HCT116 (cell line): ENCODE measurements at regions not wholly inside any gene's neighbourhood (a gene's known extent, or its start where the extent isn't known, plus 50 kb on each side); places are given as distances from the start of the nearest gene placed in this dataset.

Source experiments
- EZH2 ChIP-seq: fragments of 200-600 bp; sonication (generic); IDR thresholded peaks from 2 replicates; pipeline ENCODE4 v1.6.1; 2017; ENCODE audit warnings: antibody characterized with exemption, mixed run types
- EZH2phosphoT487 ChIP-seq: fragments of 200-600 bp; IDR thresholded peaks from 2 replicates; pipeline ENCODE4 v1.6.1; 2018; ENCODE audit warnings: antibody characterized with exemption, borderline replicate concordance
- FOSL1 ChIP-seq: IDR thresholded peaks from 2 replicates; pipeline ENCODE4 v1.6.1; 2012; ENCODE audit warnings: low read depth
- POLR2A ChIP-seq: IDR thresholded peaks from 2 replicates; pipeline ENCODE4 v1.7.0; 2011; ENCODE audit warnings: borderline replicate concordance; ENCODE audit not compliant: insufficient read depth, insufficient read length; ENCODE audit errors: extremely low read depth
- POLR2AphosphoS5 ChIP-seq: IDR thresholded peaks from 2 replicates; pipeline ENCODE4 v1.6.1; 2011; ENCODE audit warnings: mild to moderate bottlenecking, low read depth, low read length, moderate library complexity
- SP1 ChIP-seq: IDR thresholded peaks from 2 replicates; pipeline ENCODE4 v1.6.1; 2012; ENCODE audit warnings: low read depth
- SRF ChIP-seq: IDR thresholded peaks from 2 replicates; pipeline ENCODE4 v1.6.1; 2012; ENCODE audit warnings: low read depth
- ZFX ChIP-seq: fragments of 450-650 bp; IDR thresholded peaks from 2 replicates; pipeline ENCODE4 v1.6.1; 2017
- ZNF274 ChIP-seq: fragments of 200-500 bp; sonication (Bioruptor generic); IDR thresholded peaks from 2 replicates; pipeline ENCODE4 v1.6.1; 2014; ENCODE audit warnings: mild to moderate bottlenecking, low read depth, low read length, inconsistent platforms
- TF ChIP-seq, protein P1 (sequence below), 3 experiments: fragments of 200-600 bp in 1 of 3; sonication (generic) in 1 of 3; IDR thresholded peaks in 2 of 3; conservative IDR thresholded peaks in 1 of 3; 2 replicates each; pipeline ENCODE4 v1.5.1; 2012 to 2017; ENCODE audit warnings: low read depth in 2 of 3, low read length in 2 of 3, antibody characterized with exemption in 1 of 3, borderline replicate concordance in 1 of 3, control low read depth in 1 of 3, mild to moderate bottlenecking in 1 of 3, mixed read lengths in 1 of 3, mixed run types in 1 of 3, moderate library complexity in 1 of 3; ENCODE audit not compliant: insufficient read depth in 1 of 3
- TF ChIP-seq, protein P2 (sequence below): IDR thresholded peaks from 2 replicates; pipeline ENCODE4 v1.6.1; 2012
- TF ChIP-seq, protein P3 (sequence below): IDR thresholded peaks from 2 replicates; pipeline ENCODE4 v1.6.1; 2011; ENCODE audit warnings: mild to moderate bottlenecking, low read length, moderate library complexity; ENCODE audit not compliant: insufficient replicate concordance; ENCODE audit errors: extremely low read depth

DNA sequence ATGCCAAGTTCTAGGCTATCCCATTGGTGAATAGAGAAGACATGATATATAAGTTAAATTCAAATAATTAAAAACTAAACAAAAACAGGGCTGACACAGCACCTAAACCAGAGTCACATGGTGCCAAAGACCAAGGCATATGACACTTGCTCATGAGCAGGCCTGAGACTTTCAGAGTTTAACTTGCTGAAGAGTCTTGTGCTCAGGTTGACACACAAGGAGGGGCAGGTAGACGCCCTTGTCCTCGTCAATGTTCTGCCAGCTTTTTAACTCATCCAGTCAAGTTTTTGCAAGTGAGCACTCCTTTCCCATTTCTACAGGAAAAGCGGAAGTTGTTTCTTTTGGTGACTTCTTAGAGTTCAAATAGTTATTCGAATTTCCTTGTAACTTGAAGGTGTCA, 289.7 kb downstream of the CYRIA start:
- TF ChIP-seq, protein P1, sequence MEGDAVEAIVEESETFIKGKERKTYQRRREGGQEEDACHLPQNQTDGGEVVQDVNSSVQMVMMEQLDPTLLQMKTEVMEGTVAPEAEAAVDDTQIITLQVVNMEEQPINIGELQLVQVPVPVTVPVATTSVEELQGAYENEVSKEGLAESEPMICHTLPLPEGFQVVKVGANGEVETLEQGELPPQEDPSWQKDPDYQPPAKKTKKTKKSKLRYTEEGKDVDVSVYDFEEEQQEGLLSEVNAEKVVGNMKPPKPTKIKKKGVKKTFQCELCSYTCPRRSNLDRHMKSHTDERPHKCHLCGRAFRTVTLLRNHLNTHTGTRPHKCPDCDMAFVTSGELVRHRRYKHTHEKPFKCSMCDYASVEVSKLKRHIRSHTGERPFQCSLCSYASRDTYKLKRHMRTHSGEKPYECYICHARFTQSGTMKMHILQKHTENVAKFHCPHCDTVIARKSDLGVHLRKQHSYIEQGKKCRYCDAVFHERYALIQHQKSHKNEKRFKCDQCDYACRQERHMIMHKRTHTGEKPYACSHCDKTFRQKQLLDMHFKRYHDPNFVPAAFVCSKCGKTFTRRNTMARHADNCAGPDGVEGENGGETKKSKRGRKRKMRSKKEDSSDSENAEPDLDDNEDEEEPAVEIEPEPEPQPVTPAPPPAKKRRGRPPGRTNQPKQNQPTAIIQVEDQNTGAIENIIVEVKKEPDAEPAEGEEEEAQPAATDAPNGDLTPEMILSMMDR (IDR thresholded peaks at IDR 0.05 in 2 of 3, conservative IDR thresholded peaks at IDR 0.05 in 1 of 3; ENCODE audit: borderline replicate concordance in 1 of 3, insufficient read depth in 1 of 3, low read depth in 2 of 3, low read length in 2 of 3): no peak
- TF ChIP-seq, protein P2, sequence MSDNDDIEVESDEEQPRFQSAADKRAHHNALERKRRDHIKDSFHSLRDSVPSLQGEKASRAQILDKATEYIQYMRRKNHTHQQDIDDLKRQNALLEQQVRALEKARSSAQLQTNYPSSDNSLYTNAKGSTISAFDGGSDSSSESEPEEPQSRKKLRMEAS: no peak
- no peak for TF ChIP-seq EZH2
- no peak for TF ChIP-seq POLR2A
- TF ChIP-seq POLR2AphosphoS5: no peak
- no peak for TF ChIP-seq FOSL1
- no peak for TF ChIP-seq SRF
- TF ChIP-seq ZNF274: no peak
- no peak for TF ChIP-seq EZH2phosphoT487
- TF ChIP-seq, protein P3, sequence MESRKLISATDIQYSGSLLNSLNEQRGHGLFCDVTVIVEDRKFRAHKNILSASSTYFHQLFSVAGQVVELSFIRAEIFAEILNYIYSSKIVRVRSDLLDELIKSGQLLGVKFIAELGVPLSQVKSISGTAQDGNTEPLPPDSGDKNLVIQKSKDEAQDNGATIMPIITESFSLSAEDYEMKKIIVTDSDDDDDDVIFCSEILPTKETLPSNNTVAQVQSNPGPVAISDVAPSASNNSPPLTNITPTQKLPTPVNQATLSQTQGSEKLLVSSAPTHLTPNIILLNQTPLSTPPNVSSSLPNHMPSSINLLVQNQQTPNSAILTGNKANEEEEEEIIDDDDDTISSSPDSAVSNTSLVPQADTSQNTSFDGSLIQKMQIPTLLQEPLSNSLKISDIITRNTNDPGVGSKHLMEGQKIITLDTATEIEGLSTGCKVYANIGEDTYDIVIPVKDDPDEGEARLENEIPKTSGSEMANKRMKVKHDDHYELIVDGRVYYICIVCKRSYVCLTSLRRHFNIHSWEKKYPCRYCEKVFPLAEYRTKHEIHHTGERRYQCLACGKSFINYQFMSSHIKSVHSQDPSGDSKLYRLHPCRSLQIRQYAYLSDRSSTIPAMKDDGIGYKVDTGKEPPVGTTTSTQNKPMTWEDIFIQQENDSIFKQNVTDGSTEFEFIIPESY: no peak
- no peak for TF ChIP-seq SP1
- TF ChIP-seq ZFX: no peak
